Activated naive CD4-positive, alpha-beta T cell (primary cell): ENCODE measurements at regions not wholly inside any gene's neighbourhood (a gene's known extent, or its start where the extent isn't known, plus 50 kb on each side); places are given as distances from the start of the nearest gene placed in this dataset.

ENCODE experiments used
- DNase-seq, 4 experiments: peaks; one replicate each; lab custom pipeline; 2025; lab: John Stamatoyannopoulos, UW

DNA sequence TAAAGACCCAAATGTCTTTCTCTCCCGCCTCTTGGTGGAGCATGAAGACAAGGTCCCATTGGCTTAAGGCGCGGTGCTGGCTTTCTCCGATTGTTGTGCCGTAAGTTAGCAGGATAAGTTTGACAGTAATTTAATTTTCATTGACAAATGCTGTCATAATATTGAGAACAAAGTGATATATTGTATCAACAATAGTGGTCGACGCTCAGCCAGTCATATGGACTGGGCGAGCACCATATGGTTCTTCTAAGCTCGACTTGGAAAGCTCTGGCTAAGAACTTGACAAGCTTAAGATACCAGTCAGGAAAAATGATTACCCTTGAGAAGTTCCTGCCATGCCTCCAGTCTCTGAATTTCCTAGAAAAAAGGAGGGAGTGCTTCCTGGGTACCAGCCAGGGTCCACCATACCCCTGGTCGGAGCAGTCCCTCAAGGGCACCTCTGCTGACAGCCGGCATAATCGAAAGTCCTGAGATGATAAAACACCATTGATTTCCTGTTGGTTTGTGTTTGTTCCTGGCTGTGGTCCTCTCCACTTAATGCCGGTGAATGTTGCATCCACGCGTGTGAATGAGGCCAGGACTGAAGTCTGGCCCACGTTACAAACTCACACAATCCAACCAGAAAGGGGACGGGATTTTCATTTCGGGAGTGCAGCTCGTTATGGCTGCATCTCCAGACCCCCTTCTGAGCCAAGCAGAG is 262.1 kb downstream of the ZNF536 start:
- no peak for DNase-seq

DNA sequence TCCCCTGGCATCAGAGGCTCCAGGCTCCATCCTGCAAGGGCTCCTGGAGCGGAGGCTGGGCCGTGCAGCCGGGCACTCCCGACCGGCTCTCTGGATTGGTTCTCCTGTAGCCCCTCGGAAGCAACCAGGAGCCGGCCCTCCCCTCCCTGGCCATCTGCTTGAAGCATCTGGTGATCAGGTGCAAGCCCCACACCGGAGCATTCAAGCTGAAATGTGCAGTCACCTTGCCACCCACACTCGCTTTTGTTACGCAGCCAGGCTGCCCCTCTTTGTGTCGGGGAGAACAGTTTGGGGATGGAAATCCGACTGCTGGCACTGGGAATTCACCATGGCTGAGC is 258.8 kb downstream of the ZNF536 start:
- DNase-seq, result no peak

DNA sequence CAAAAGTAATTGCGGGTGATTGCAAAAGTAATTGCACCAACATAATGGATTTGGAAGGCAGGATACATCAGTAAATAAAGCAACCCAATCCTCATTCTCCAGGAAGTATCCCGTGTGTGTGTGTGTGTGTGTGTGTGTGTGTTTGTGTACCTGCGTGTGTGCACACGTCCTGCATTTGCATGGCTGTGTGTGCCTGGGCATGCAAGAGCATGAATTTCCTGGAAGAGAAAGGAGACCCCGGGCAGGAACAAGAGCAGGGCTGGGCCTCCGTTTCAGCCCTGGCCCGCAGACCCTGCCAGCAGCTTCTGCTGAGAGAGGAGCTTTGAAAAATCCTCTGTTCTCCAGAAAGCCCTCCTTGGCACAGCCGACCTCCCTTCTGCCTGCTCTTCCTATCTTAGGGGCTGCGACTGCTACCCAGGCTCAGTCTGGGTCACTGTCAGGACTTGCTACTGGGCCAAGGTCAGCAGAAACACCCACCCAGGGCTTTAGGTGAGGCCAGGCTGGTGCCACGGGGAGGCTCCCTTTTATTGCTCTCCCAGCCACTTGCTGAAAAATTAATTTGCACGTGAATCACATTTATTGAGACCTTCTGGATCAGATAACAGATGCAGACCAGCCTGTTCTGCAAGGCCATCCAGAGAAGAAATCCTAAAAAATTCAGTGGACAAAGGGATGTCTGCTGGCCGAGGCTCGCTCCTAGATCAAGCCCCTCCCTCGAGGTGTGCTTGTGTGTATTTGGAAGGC is 258.3 kb downstream of the ZNF536 start:
- DNase-seq, result no peak

DNA sequence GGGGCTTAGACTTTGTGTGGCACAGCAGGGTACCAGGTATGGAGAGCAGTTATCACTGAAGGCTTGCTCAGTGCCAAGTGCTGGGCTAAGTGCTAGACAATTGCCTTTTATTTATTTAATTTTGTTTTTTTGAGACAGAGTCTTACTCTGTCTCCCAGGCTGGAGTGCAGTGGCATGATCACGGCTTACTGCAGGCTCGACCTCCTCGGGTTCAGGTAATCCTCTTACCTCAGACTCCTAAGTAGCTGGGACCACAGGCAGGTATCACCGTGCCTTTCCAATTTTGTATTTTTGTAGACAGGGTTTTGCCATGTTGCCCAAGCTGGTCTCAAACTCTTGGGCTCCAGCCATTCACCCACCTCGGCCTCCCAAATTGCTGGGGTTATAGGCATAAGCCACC is 256.9 kb downstream of the ZNF536 start:
- no peak for DNase-seq

DNA sequence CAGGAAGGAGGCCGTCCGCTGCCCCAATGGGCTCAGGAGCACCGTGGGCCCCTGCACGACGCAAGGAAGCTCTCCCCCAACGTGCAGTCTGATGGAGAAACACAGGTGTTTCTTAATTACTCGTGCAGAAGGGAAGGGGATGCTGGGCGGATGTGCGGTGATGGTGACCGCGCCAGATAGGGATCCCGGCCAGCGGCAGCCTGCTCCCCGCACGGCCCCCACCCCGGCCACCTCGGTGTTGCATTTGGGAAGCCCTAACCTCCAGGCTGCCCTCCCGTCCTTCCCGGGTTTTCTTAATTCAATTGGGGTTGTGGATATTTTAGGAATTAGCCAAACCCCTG is 254.4 kb downstream of the ZNF536 start:
- DNase-seq, result no peak

DNA sequence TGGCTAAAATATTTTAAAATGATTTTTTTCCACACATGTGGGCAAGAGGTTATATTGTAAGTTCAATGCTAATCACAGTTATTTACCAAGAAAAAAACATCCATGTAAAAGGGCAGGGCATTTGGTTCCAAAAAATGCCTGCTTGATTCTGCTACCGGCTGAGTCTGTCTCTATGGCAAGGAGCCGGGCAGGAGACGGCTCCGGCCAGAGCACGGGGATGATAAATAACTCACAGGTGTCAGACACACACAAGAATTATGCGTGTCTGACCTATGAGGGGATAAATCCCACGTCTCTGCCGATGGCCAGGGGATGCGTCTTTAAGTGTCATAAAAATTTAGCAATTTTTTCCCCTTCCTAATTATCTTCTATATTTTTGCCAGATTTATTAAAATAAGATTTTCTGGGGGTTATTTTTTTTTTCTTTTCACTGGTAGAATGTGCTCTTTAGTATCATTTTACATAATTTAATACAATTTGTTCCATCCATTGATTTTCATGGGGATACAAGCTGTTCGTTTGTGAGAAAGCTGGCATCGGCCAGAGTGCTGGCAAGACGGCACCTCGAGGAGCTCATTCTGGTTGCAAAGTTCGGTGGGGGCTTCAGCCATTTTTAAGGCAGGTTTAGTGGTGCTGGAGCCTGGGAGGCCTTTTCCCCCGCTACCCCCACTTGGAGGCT is 253.9 kb downstream of the ZNF536 start:
- no peak for DNase-seq

DNA sequence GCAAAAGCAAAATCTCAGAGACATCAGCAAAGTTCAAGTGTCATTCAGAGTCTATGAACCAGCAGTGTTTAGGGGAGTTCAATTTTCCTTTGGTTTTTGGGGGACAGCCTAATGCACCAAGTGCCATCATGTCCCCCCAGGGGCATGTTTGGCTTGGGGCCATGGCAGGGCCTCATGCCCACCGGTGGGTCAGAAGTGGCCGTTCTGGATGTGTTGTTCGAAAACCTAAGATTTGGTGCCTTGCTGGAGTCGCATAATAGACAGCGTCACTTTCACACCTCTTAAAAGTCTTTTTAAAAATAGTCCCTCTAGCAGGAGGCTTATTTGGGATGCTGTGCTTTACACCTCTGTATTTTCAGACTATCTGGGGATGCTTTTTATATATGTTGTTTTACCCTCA is 250.1 kb downstream of the ZNF536 start:
- no peak for DNase-seq

DNA sequence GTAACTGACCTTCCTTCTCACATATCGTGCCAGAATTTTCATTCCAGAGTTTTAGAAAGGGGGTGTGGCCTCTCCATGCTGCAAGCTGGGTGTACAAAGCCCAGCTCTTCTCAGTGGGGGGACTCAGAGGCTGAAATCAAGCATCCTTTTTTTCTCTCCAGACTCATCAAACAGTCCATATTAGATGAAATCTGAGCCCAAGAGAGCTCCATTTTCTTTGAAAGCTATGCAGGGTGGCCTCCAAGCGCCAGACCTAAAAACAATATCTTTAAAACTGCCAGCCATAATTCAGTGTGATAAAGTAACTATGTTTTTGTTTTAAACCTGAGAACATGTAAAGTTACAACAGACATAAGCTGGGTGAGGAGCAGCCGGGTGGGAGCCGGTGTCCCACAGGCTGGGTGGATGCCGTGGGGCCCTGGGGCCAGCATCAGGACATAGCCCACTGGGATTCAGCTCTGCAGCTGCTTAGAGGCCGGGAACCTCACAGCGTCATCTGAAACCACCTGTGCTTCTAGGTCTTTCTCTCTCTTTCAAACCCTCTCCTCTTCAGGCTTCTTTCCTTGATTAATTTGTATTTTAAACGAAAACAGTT is 249.2 kb downstream of the ZNF536 start:
- no peak for DNase-seq

DNA sequence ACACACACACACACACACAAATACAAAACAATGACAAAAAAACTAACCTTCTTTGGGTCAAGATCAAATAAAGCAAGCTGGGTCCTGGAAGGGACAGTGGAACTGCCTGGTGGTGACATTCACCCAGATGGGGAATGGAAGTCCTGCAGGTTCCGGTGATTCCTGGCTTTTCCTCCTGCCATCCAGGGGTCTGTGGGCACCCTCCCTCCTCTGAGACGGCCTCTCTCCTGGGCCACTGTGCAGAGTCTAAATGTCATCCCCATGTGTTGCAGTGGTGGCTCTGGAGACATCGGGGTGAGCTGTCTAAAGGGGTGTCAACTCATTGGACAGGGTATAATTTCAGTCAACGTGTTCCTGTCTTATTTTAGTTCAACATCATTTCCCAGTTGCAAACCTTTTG is 248.2 kb downstream of the ZNF536 start:
- DNase-seq, result no peak

DNA sequence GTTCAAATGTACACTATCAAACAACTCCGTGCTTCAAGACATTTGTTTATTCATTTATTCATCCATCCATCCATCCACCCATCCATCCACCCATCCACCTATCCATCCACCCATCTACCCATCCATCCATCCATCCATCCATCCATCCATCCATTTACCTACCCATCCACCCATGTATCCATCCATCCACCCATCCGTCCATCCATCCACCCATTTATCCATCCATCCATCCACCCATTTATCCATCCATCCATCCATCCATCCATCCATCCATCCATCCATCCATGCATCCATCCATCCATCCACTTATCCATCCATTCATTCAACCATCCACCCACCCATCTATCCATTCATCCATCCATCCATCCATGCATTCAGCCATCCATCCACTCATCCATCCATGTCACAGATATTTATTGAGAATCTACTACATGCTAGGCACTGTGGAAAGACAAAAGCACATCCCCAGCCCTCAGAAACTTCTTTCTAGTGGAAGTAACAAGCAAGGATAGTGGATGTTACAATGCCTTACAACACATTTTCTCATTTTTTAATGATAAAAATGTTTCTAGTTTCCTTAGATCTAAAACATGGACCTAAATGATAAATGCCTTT is 237.6 kb downstream of the ZNF536 start:
- DNase-seq, result no peak

DNA sequence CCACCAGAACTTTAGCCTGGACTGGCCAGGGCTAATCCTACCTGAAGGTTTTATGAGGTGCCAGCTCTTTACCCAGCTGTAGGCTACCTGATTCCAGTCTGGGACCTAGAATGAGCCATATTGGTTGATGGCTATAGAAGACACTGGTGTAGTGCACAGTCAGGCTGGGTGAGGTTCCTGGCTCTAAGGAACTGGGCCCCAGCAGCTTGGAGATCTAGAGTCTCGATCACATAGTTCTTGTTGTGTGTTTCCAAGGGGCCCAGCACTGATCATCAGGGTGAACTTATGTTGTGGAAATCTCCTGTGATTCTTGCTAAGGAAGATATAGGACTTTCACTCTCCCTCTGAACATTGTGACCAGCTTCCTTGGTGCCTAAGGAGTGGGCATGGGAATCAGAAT is 236.3 kb downstream of the ZNF536 start:
- DNase-seq, result no peak
